Right lobe of liver (tissue), 4 donors: ENCODE measurements at regions not wholly inside any gene's neighbourhood (a gene's known extent, or its start where the extent isn't known, plus 50 kb on each side); places are given as distances from the start of the nearest gene placed in this dataset.

Experiments
- POLR2A ChIP-seq: fragments of 450-650 bp; IDR thresholded peaks from one replicate; pipeline ENCODE4 v1.6.1; 2017; ENCODE audit warnings: antibody characterized with exemption, mild to moderate bottlenecking
- TF ChIP-seq, protein P1 (sequence below), 4 donors: fragments of 200-600 bp in 3 of 4; fragments of 450-650 bp in 1 of 4; IDR thresholded peaks; one replicate each; pipeline versions ENCODE4 v1.5.1 to v1.8.0; 2016 to 2022; ENCODE audit warnings: antibody characterized with exemption in 4 of 4, mild to moderate bottlenecking in 2 of 4
- donor health status: DM: no; HTN: no; CAD: no.
- donor health status: DM: no; HTN: no; CAD: no.
- donor health status: DM: no; HTN: yes; CAD: no.

DNA sequence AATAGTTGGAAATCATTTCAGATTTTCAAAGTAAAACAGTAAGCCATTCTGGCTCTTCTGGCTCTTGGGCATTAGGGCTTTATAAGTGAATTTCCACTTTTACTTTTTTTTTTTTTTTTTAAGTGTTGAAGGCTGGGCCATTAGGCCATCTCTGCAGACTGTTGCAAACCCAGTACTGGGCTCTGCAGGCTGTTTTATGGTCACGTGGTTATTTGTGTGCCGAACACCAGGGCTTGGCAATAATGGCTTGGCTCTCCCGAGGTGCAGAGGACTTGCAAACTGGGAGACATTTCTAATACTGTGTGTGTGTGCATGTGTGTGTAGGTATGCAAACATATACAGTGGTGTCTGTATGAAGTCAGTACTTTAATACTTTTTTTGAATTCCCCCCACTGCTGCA lies 194.9 kb upstream of the CDH5 start:
- no peak for TF ChIP-seq POLR2A
- TF ChIP-seq, protein P1, sequence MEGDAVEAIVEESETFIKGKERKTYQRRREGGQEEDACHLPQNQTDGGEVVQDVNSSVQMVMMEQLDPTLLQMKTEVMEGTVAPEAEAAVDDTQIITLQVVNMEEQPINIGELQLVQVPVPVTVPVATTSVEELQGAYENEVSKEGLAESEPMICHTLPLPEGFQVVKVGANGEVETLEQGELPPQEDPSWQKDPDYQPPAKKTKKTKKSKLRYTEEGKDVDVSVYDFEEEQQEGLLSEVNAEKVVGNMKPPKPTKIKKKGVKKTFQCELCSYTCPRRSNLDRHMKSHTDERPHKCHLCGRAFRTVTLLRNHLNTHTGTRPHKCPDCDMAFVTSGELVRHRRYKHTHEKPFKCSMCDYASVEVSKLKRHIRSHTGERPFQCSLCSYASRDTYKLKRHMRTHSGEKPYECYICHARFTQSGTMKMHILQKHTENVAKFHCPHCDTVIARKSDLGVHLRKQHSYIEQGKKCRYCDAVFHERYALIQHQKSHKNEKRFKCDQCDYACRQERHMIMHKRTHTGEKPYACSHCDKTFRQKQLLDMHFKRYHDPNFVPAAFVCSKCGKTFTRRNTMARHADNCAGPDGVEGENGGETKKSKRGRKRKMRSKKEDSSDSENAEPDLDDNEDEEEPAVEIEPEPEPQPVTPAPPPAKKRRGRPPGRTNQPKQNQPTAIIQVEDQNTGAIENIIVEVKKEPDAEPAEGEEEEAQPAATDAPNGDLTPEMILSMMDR (IDR thresholded peaks at IDR 0.05) = no peak
